ENCODE measurements at regions not wholly inside any gene's neighbourhood (a gene's known extent, or its start where the extent isn't known, plus 50 kb on each side); places are given as distances from the start of the nearest gene placed in this dataset.

- no peaks in the 10 kb centered on the region for H3K9me3 ChIP-seq
- TF ChIP-seq POLR2AphosphoS5 (IDR thresholded peaks at IDR 0.05) (no peak), POLR2A (IDR thresholded peaks at IDR 0.05) (no peak), CTCF (IDR thresholded peaks at IDR 0.05) (no peak), EP300 (IDR thresholded peaks at IDR 0.05) (no peak)
- no peak overlapping the region for H3K27ac ChIP-seq
- H3K4me1 ChIP-seq = peaks cover 12% of the 10 kb centered on the region
- no peak for DNase-seq (ENCODE audit: low spot score in 2 of 2)
- no peaks in the 10 kb centered on the region for H3K36me3 ChIP-seq
- no peak overlapping the region for H3K4me3 ChIP-seq
- H3K27me3 ChIP-seq = no peaks in the 10 kb centered on the region
- WGBS = 86% methylated on average over 5 of the region's 5 CpGs
These were observed 54.8 kb upstream of the EDN1 start for GRCh38 chr6:12235341-12235740.

DNA sequence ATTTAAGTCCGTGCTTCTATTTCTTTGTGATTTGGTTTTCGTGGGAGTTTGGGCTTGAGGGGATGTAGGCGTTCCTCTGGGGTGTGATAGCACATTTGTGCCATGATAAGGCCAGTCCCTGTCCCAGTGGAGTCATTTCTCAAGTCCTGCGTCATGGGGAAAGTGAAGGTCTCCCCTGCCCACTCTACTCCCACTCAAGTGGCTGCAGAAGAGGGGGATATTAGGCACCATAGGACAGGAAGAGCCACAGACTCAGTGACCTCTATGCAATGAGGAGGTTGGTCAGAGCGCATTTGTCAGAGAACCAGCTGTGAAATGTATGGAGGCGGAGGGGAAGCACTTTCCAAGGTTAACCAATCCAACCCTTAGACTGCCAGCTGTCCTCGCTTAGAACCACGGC lies 51.9 kb upstream of the EDN1 start:
- Histone ChIP-seq H3K4me3 (no peak overlapping the region), H3K9me3 (no peaks in the 10 kb centered on the region), H3K27me3 (no peaks in the 10 kb centered on the region), H3K36me3 (no peaks in the 10 kb centered on the region), H3K4me1 (peaks cover 8% of the 10 kb centered on the region), H3K27ac (no peak overlapping the region)
- 79% methylated on average over 8 of the region's 8 CpGs for WGBS
- no peak for TF ChIP-seq POLR2AphosphoS5 (IDR thresholded peaks at IDR 0.05)
- TF ChIP-seq CTCF (IDR thresholded peaks at IDR 0.05) = no peak
- no peak for TF ChIP-seq POLR2A (IDR thresholded peaks at IDR 0.05)
- no peak for TF ChIP-seq EP300 (IDR thresholded peaks at IDR 0.05)
- no peak for DNase-seq (ENCODE audit: low spot score in 2 of 2)
